DOHH2 (cell line): ENCODE measurements at regions not wholly inside any gene's neighbourhood (a gene's known extent, or its start where the extent isn't known, plus 50 kb on each side); places are given as distances from the start of the nearest gene placed in this dataset.

Experiments
- EZH2phosphoT487 ChIP-seq: fragments of 200-600 bp; sonication (generic); IDR thresholded peaks from 2 replicates; pipeline ENCODE4 v1.6.1; 2017; ENCODE audit warnings: borderline replicate concordance, mild to moderate bottlenecking, antibody characterized with exemption, low read length, moderate library complexity, mixed read lengths
- TF ChIP-seq, protein P1 (sequence below): fragments of 200-600 bp; sonication (generic); IDR thresholded peaks from one replicate; pipeline ENCODE4 v1.5.1; 2014; ENCODE audit warnings: antibody characterized with exemption, mild to moderate bottlenecking, low read depth, low read length; ENCODE audit not compliant: poor library complexity, severe bottlenecking

DNA sequence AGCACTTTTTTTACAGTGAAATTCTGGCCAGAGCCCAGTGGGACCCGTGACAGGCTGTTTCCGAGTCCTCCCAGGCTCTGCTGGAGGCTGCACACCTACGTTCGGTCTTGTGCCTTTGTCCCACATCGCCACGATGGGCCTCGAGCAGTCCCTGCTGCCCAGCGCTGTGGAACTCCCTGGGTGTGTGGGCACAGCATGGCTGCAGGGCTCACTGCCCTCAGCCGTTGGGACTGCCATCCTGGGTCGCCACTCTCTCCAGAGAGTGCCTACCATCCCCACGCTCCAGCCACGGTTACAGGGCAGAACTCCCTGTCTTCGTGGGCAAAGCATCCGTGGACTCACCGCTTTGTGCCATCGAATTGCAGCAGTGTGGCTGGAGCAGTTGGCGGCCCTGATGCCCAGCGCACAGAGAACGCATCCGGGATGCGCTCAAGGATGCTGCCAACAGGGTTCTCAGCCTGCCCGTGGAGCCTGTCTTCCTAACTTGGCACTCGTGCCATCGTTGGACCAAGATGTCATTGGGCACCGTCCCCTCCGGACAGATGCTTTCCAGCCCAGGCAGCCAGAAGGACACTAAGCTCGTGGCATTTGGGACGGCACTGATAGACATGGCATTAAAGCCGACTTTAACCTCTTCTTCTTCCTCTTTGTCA, 85.0 kb upstream of the ARHGEF7 start:
- TF ChIP-seq, protein P1, sequence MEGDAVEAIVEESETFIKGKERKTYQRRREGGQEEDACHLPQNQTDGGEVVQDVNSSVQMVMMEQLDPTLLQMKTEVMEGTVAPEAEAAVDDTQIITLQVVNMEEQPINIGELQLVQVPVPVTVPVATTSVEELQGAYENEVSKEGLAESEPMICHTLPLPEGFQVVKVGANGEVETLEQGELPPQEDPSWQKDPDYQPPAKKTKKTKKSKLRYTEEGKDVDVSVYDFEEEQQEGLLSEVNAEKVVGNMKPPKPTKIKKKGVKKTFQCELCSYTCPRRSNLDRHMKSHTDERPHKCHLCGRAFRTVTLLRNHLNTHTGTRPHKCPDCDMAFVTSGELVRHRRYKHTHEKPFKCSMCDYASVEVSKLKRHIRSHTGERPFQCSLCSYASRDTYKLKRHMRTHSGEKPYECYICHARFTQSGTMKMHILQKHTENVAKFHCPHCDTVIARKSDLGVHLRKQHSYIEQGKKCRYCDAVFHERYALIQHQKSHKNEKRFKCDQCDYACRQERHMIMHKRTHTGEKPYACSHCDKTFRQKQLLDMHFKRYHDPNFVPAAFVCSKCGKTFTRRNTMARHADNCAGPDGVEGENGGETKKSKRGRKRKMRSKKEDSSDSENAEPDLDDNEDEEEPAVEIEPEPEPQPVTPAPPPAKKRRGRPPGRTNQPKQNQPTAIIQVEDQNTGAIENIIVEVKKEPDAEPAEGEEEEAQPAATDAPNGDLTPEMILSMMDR: no peak
- no peak for TF ChIP-seq EZH2phosphoT487
